ENCODE measurements at regions not wholly inside any gene's neighbourhood (a gene's known extent, or its start where the extent isn't known, plus 50 kb on each side); places are given as distances from the start of the nearest gene placed in this dataset.

DNA sequence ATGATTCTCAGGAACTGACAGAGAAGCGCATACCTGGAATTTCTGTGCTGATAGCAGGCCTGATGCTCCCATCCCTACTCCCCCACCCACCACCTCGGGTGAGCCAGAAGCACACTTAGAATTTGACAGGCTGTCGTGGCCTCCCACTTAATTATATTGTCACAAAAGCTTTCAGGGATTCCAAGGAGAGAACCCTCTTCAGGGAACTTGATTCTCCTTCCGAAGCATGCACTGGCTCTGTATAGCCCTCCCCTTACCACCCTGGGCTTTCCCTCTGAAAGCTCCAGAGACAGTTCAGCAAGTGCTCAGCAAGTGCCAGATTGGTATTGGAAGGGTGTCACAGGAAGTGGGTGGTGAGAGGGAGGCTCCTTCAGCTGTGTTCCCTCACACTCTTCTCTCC, 252.5 kb upstream of the SIX2 start:
- Histone ChIP-seq H3K4me1 (ENCODE audit: low read length) (no peaks in the 10 kb centered on the region), H3K9me2 (replicated peaks; ENCODE audit: insufficient read depth, low read length) (no peaks in the 10 kb centered on the region), H4K20me1 (ENCODE audit: insufficient read depth, low read length) (no peaks in the 10 kb centered on the region), H3K9me3 (replicated peaks; ENCODE audit: insufficient read depth, low read length) (no peaks in the 10 kb centered on the region), H3K4me3 (ENCODE audit: low read length) (no peak overlapping the region), H3K9ac (ENCODE audit: low read length) (no peak overlapping the region), H3K79me2 (ENCODE audit: low read length) (no peaks in the 10 kb centered on the region), H3F3A (ENCODE audit: insufficient read depth, low read length) (no peaks in the 10 kb centered on the region), H3K36me3 (replicated peaks; ENCODE audit: insufficient read depth, low read length) (no peaks in the 10 kb centered on the region), H2AFZ (ENCODE audit: low read length) (no peak overlapping the region), H3K4me2 (ENCODE audit: low read depth, low read length) (no peak overlapping the region), H3K27me3 (replicated peaks; ENCODE audit: insufficient read depth, low read length) (no peaks in the 10 kb centered on the region), H3K27ac (ENCODE audit: low read length) (no peak overlapping the region)
- no peak for TF ChIP-seq EZH2phosphoT487 (IDR thresholded peaks at IDR 0.05; ENCODE audit: low read length)
- no peak for TF ChIP-seq EZH2 (optimal IDR thresholded peaks at IDR 0.05; ENCODE audit: low read depth, low read length)
- TF ChIP-seq, protein P1, sequence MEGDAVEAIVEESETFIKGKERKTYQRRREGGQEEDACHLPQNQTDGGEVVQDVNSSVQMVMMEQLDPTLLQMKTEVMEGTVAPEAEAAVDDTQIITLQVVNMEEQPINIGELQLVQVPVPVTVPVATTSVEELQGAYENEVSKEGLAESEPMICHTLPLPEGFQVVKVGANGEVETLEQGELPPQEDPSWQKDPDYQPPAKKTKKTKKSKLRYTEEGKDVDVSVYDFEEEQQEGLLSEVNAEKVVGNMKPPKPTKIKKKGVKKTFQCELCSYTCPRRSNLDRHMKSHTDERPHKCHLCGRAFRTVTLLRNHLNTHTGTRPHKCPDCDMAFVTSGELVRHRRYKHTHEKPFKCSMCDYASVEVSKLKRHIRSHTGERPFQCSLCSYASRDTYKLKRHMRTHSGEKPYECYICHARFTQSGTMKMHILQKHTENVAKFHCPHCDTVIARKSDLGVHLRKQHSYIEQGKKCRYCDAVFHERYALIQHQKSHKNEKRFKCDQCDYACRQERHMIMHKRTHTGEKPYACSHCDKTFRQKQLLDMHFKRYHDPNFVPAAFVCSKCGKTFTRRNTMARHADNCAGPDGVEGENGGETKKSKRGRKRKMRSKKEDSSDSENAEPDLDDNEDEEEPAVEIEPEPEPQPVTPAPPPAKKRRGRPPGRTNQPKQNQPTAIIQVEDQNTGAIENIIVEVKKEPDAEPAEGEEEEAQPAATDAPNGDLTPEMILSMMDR (IDR thresholded peaks at IDR 0.05; ENCODE audit: low read length), result no peak
- no peak for DNase-seq

DNA sequence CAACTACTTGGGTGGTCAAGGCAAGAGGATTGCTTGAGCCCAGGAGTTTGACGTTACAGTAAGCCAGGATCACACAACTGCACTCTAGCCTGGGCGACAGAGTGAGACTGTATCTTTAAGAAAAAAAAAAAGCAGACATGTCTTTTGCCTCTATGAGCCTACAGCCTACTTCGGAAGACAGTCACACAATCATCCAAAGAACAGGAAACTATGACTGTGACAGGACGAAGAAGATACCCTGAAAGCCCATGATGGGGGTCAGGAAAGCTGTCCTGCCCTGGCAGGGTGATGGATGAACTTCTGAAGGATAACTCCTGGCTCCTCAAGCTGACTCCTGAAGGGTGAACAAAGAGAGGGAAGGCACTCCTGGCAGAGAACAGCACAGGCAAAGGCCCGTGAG, 251.7 kb upstream of the SIX2 start:
- no peak overlapping the region for H3K4me2 ChIP-seq (ENCODE audit: low read depth, low read length)
- H2AFZ ChIP-seq (ENCODE audit: low read length), result no peak overlapping the region
- H3K4me3 ChIP-seq (ENCODE audit: low read length), result no peak overlapping the region
- no peak overlapping the region for H3K9ac ChIP-seq (ENCODE audit: low read length)
- no peaks in the 10 kb centered on the region for H4K20me1 ChIP-seq (ENCODE audit: insufficient read depth, low read length)
- TF ChIP-seq, protein P1 (IDR thresholded peaks at IDR 0.05; ENCODE audit: low read length), result no peak
- TF ChIP-seq EZH2 (optimal IDR thresholded peaks at IDR 0.05; ENCODE audit: low read depth, low read length) (no peak), EZH2phosphoT487 (IDR thresholded peaks at IDR 0.05; ENCODE audit: low read length) (no peak)
- H3K36me3 ChIP-seq (replicated peaks; ENCODE audit: insufficient read depth, low read length), result no peaks in the 10 kb centered on the region
- no peaks in the 10 kb centered on the region for H3K9me2 ChIP-seq (replicated peaks; ENCODE audit: insufficient read depth, low read length)
- no peaks in the 10 kb centered on the region for H3K9me3 ChIP-seq (replicated peaks; ENCODE audit: insufficient read depth, low read length)
- no peaks in the 10 kb centered on the region for H3K4me1 ChIP-seq (ENCODE audit: low read length)
- no peak for DNase-seq
- no peaks in the 10 kb centered on the region for H3F3A ChIP-seq (ENCODE audit: insufficient read depth, low read length)
- no peak overlapping the region for H3K27ac ChIP-seq (ENCODE audit: low read length)
- H3K27me3 ChIP-seq (replicated peaks; ENCODE audit: insufficient read depth, low read length), result no peaks in the 10 kb centered on the region
- H3K79me2 ChIP-seq (ENCODE audit: low read length), result no peaks in the 10 kb centered on the region

DNA sequence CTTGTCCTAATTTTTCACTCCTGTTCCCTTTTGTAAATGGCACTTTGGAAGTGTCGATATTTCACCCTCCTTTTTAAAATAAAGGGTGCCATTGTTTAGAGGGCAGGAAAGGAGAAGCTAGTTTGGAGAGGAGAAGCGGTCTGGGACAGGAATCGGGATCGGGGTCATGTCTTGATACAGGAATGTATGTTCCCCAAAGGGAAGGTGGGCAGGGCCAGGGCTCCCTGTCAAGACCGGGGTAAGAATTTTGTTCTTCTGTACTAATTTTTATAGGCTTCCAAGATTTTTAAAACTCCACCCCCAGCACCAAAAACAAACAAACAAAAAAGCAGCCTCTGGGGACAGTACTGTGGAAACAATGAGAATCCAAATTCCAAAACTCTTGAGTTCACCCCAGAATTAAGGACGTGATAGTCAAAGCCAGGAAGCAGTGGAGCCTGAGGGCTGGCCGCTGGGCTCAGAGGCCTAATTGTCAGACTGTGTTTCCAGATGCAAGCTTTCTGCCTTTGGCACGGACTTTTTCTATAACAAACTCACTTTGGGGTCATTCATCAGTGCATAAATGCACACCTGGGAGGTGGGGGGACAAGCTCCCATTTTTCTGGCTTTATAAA, 250.4 kb upstream of the SIX2 start:
- no peak overlapping the region for H2AFZ ChIP-seq (ENCODE audit: low read length)
- H3K4me3 ChIP-seq (ENCODE audit: low read length), result no peak overlapping the region
- H3K79me2 ChIP-seq (ENCODE audit: low read length), result no peaks in the 10 kb centered on the region
- no peaks in the 10 kb centered on the region for H3K36me3 ChIP-seq (replicated peaks; ENCODE audit: insufficient read depth, low read length)
- no peaks in the 10 kb centered on the region for H3K9me3 ChIP-seq (replicated peaks; ENCODE audit: insufficient read depth, low read length)
- H3K9ac ChIP-seq (ENCODE audit: low read length), result no peak overlapping the region
- no peaks in the 10 kb centered on the region for H4K20me1 ChIP-seq (ENCODE audit: insufficient read depth, low read length)
- H3K27ac ChIP-seq (ENCODE audit: low read length), result no peak overlapping the region
- no peaks in the 10 kb centered on the region for H3K4me1 ChIP-seq (ENCODE audit: low read length)
- no peak overlapping the region for H3K4me2 ChIP-seq (ENCODE audit: low read depth, low read length)
- H3F3A ChIP-seq (ENCODE audit: insufficient read depth, low read length), result no peaks in the 10 kb centered on the region
- TF ChIP-seq, protein P1 (IDR thresholded peaks at IDR 0.05; ENCODE audit: low read length), result no peak
- TF ChIP-seq EZH2phosphoT487 (IDR thresholded peaks at IDR 0.05; ENCODE audit: low read length) (no peak), EZH2 (optimal IDR thresholded peaks at IDR 0.05; ENCODE audit: low read depth, low read length) (no peak)
- H3K27me3 ChIP-seq (replicated peaks; ENCODE audit: insufficient read depth, low read length), result no peaks in the 10 kb centered on the region
- DNase-seq, result no peak
- no peaks in the 10 kb centered on the region for H3K9me2 ChIP-seq (replicated peaks; ENCODE audit: insufficient read depth, low read length)
